HEK293T (cell line): ENCODE measurements at regions not wholly inside any gene's neighbourhood (a gene's known extent, or its start where the extent isn't known, plus 50 kb on each side); places are given as distances from the start of the nearest gene placed in this dataset.
A peak's percentile ranks its signal among the peaks of the same experiment; 100 is the strongest.

ENCODE experiments used
- CTCF ChIA-PET: fragments of 350-600 bp; formaldehyde crosslinking; extraction: SDS; loops from one replicate; lab custom pipeline; 2021; ENCODE audit warnings: antibody characterized with exemption, inconsistent platforms; lab: Yijun Ruan, JAX
- POLR2A ChIA-PET: fragments of 350-600 bp; formaldehyde crosslinking; extraction: SDS; loops from one replicate; lab custom pipeline; 2020; ENCODE audit warnings: antibody characterized with exemption, inconsistent platforms; lab: Yijun Ruan, JAX
- DNase-seq: peaks from one replicate; pipeline ENCODE4 v3.0.0; 2012; ENCODE audit warnings: mixed read lengths; ENCODE audit errors: extremely low spot score
- ARNT ChIP-seq: fragments of 450-650 bp; IDR thresholded peaks from 2 replicates; pipeline ENCODE4 v1.6.1; 2017; ENCODE audit warnings: mild to moderate bottlenecking
- BHLHE40 ChIP-seq: fragments of 450-650 bp; IDR thresholded peaks from 2 replicates; pipeline ENCODE4 v1.6.1; 2016; ENCODE audit warnings: mild to moderate bottlenecking, moderate library complexity, borderline replicate concordance
- CTBP1 ChIP-seq: fragments of 450-650 bp; IDR thresholded peaks from 2 replicates; pipeline ENCODE4 v1.6.1; 2016; ENCODE audit warnings: borderline replicate concordance
- ELF4 ChIP-seq: fragments of 450-650 bp; IDR thresholded peaks from 2 replicates; pipeline ENCODE4 v1.6.1; 2017; ENCODE audit warnings: antibody characterized with exemption
- FOXA1 ChIP-seq: fragments of 450-650 bp; IDR thresholded peaks from 2 replicates; pipeline ENCODE4 v1.6.1; 2016; ENCODE audit warnings: mild to moderate bottlenecking
- FOXK2 ChIP-seq: fragments of 450-650 bp; IDR thresholded peaks from 2 replicates; pipeline ENCODE4 v1.6.1; 2016; ENCODE audit warnings: mild to moderate bottlenecking
- FOXM1 ChIP-seq: fragments of 450-650 bp; IDR thresholded peaks from 2 replicates; pipeline ENCODE4 v1.6.1; 2017; ENCODE audit warnings: mild to moderate bottlenecking, borderline replicate concordance
- HDGF ChIP-seq: fragments of 450-650 bp; IDR thresholded peaks from 2 replicates; pipeline ENCODE4 v1.6.1; 2017; ENCODE audit warnings: antibody characterized with exemption, borderline replicate concordance
- L3MBTL2 ChIP-seq: fragments of 450-650 bp; conservative IDR thresholded peaks from 2 replicates; pipeline ENCODE4 v1.6.1; 2016; ENCODE audit warnings: mild to moderate bottlenecking
- LEF1 ChIP-seq: fragments of 450-650 bp; IDR thresholded peaks from 2 replicates; pipeline ENCODE4 v1.6.1; 2017; ENCODE audit warnings: mild to moderate bottlenecking, borderline replicate concordance
- NFRKB ChIP-seq: fragments of 450-650 bp; IDR thresholded peaks from 2 replicates; pipeline ENCODE4 v1.6.1; 2016; ENCODE audit warnings: mild to moderate bottlenecking, moderate library complexity
- SP1 ChIP-seq: fragments of 450-650 bp; IDR thresholded peaks from 2 replicates; pipeline ENCODE4 v1.6.1; 2017
- SUZ12 ChIP-seq: fragments of 450-650 bp; IDR thresholded peaks from 2 replicates; pipeline ENCODE4 v1.6.1; 2016; ENCODE audit warnings: mild to moderate bottlenecking
- TARDBP ChIP-seq: fragments of 450-650 bp; IDR thresholded peaks from 2 replicates; pipeline ENCODE4 v1.6.1; 2016
- ZNF384 ChIP-seq: fragments of 450-650 bp; IDR thresholded peaks from 2 replicates; pipeline ENCODE4 v1.6.1; 2016
- TF ChIP-seq, protein P1 (sequence below): fragments of 450-650 bp; IDR thresholded peaks from 2 replicates; pipeline ENCODE4 v1.6.1; 2016

- CTCF ChIA-PET = no interaction called here
Measured at GRCh38 chr16:87014112-87014511, 303.1 kb downstream of the C16orf95 start.

DNA sequence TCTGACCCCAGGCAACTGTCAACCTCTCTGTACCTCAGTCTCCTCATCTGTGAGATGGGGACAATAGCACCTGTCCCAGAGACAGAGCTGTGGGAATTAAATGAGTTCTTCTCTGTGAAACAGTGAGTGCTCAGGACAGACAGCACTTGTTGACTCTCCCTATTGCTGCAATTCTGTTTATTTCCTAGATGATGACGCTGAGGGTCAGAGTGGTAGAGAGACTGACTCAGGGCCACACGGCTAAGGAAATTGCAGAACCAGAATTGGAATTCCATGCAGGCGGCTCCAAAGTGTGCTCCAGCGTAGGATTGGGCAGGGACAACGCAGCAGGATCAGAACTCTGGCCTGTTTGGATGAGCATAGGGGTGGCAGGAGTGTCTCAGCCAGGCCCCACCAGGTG, 302.2 kb downstream of the C16orf95 start:
- CTCF ChIA-PET = no interaction called here
- no peak for TF ChIP-seq ARNT
- TF ChIP-seq CTBP1 = no peak
- no peak for TF ChIP-seq HDGF
- TF ChIP-seq BHLHE40 = no peak
- TF ChIP-seq L3MBTL2 = no peak
- TF ChIP-seq FOXK2 = no peak
- TF ChIP-seq ELF4 = no peak
- TF ChIP-seq FOXA1 = no peak
- TF ChIP-seq FOXM1 = no peak
- TF ChIP-seq, protein P1, sequence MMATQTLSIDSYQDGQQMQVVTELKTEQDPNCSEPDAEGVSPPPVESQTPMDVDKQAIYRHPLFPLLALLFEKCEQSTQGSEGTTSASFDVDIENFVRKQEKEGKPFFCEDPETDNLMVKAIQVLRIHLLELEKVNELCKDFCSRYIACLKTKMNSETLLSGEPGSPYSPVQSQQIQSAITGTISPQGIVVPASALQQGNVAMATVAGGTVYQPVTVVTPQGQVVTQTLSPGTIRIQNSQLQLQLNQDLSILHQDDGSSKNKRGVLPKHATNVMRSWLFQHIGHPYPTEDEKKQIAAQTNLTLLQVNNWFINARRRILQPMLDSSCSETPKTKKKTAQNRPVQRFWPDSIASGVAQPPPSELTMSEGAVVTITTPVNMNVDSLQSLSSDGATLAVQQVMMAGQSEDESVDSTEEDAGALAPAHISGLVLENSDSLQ = no peak
- no peak for TF ChIP-seq SUZ12
- no peak for TF ChIP-seq LEF1
- no peak for TF ChIP-seq ZNF384
- TF ChIP-seq TARDBP = no peak
- TF ChIP-seq SP1 = no peak
- TF ChIP-seq NFRKB = no peak
- no peak for DNase-seq
- POLR2A ChIA-PET = no interaction called here

More at GRCh38 chr16:87014112-87014511, 303.1 kb downstream of the C16orf95 start:
- POLR2A ChIA-PET = no interaction called here
- TF ChIP-seq ARNT = no peak
- no peak for TF ChIP-seq SUZ12
- no peak for TF ChIP-seq LEF1
- no peak for TF ChIP-seq CTBP1
- no peak for TF ChIP-seq NFRKB
- DNase-seq = no peak

GRCh38 chr16:87016046-87017035, 300.9 kb downstream of the C16orf95 start:
- ChIA-PET CTCF (interaction anchor here (1.6 kb wide), 1 partner anchor 39 kb away, joined by 5 read pairs; no protein-coding TSS in a partner anchor), POLR2A (no interaction called here)
- peak; percentile 64; the same call in 1 of the 2 replicates for TF ChIP-seq ZNF384
- no peak for TF ChIP-seq HDGF
- no peak for TF ChIP-seq FOXA1
- no peak for TF ChIP-seq SUZ12
- no peak for DNase-seq

DNA sequence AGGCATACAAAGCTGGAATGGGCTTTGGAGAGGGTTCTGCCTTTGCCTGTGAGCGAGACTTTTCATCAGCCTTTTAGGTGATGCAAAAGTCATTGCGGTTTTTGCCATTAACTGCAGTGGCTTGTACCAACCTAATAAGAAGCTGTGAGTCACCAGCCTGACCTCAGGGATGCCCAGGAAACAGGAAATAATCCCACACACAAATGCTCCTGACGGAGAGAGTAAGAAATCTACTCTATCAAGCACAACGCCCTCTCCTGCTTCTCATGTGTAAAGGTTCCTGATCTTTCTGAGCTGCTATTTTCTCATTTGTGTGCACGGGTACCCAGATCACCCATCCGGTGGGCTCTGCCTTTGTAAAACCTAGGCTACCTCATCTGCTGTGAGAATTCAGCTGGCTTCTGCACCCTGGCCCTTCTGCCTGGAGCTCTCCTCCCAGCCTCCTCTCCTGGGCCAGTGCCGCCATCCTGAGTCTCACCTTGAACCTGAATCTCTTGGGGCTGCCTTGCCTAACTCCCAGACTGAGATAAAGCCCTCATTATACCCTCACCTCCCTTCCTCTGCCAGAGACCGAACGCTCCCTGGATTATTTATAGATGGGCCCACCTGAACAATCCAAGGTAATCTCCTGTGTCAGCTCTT, 299.7 kb downstream of the C16orf95 start:
- POLR2A ChIA-PET = interaction anchor here (1.0 kb wide), 1 partner anchor 88 kb away, joined by 5 read pairs; no protein-coding TSS in a partner anchor
- TF ChIP-seq FOXA1 = no peak
- TF ChIP-seq BHLHE40 = no peak
- TF ChIP-seq FOXK2 = no peak
- TF ChIP-seq NFRKB = no peak
- no peak for TF ChIP-seq FOXM1
- TF ChIP-seq TARDBP = no peak
- TF ChIP-seq SUZ12 = no peak
- TF ChIP-seq, protein P1 = no peak
- no peak for TF ChIP-seq CTBP1
- TF ChIP-seq ARNT = no peak
- TF ChIP-seq SP1 = no peak
- no peak for TF ChIP-seq ELF4
- DNase-seq = peak; percentile 22
- CTCF ChIA-PET = interaction anchor here (0.6 to 1.6 kb wide), 5 partner anchors 11 to 489 kb away, joined by 3 to 5 read pairs (median 3); no protein-coding TSS in a partner anchor

DNA sequence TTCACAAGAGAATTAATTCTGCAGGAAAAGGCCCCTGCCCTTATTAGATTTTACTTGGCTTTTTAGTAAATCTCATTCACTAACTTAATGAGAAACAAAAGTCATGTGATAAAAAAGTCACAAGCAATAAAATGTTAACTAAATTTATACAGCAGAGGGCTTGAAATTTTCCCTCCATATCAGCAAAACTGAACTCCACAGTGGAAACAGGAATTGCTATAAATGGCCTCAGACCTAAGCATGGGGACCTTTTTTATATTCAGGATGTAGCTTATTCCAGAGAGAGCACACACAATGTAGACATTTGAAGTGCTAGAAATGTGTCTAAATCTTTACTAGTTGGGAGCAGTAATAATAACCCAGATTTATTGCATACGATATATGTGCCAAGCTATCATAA, 291.5 kb downstream of the C16orf95 start:
- no peak for DNase-seq
- ChIA-PET POLR2A (no interaction called here), CTCF (no interaction called here)
- no peak for TF ChIP-seq ZNF384
- TF ChIP-seq L3MBTL2 = no peak
- TF ChIP-seq LEF1 = no peak
- TF ChIP-seq TARDBP = no peak

DNA sequence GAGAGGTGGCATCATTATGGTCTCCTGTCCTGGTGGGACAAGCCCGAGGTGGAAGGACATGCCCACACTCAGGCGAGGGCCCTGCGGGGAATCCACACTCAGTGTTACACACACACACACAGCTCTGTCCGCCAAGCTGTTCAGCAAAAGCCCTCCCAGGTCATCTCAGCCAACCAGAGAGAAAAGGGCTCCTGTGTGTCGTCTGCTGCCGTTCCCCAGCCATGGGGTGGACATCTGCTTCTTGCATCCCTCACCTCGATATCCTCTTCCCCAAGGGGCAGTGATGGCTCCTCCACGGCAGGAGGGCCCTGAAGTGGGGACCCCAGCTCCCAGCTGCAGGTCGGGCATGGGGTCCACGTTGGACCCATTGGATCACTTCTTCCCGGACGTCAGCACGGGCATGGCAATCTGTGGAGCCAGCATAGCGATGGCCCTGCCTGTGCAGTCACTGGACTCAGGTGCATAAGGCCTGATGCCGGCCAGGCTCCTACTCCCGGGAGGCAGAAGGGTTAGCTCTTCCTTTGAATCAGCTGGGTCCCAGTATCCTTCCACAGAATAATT, 290.1 kb downstream of the C16orf95 start:
- CTCF ChIA-PET = no interaction called here
- POLR2A ChIA-PET = no interaction called here
- DNase-seq = no peak
- TF ChIP-seq LEF1 = no peak
- TF ChIP-seq, protein P1 = no peak
